ENCODE measurements at regions not wholly inside any gene's neighbourhood (a gene's known extent, or its start where the extent isn't known, plus 50 kb on each side); places are given as distances from the start of the nearest gene placed in this dataset.
A peak's percentile ranks its signal among the peaks of the same experiment; 100 is the strongest.

- Histone ChIP-seq H3K79me2 (peaks cover 3% of the 10 kb centered on the region), H3K36me3 (ENCODE audit: control insufficient read depth, insufficient read depth, low read length) (no peaks in the 10 kb centered on the region), H3K9ac (no peak overlapping the region), H3K27me3 (ENCODE audit: control insufficient read depth, insufficient read depth, low read length) (no peaks in the 10 kb centered on the region), H3K4me1 (peaks cover 7% of the 10 kb centered on the region), H3K9me3 (ENCODE audit: control insufficient read depth, low read length) (no peaks in the 10 kb centered on the region), H2AFZ (peak overlapping the region; percentile 51), H3K4me2 (ENCODE audit: low read length) (no peak overlapping the region), H3K27ac (peak overlapping the region; percentile 8), H3K4me3 (ENCODE audit: low read depth, low read length) (no peak overlapping the region)
- no peak for TF ChIP-seq CTCF (IDR thresholded peaks at IDR 0.05)
These were observed 86.6 kb upstream of the CHD2 start for GRCh38 chr15:92813485-92813884.

GRCh38 chr15:92817339-92817886 is 82.7 kb upstream of the CHD2 start:
- Histone ChIP-seq H3K36me3 (ENCODE audit: control insufficient read depth, insufficient read depth, low read length) (no peaks in the 10 kb centered on the region), H3K4me2 (ENCODE audit: low read length) (no peak overlapping the region), H3K27ac (no peak overlapping the region), H3K4me3 (ENCODE audit: low read depth, low read length) (no peak overlapping the region), H3K9ac (no peak overlapping the region), H3K9me3 (ENCODE audit: control insufficient read depth, low read length) (no peaks in the 10 kb centered on the region), H3K4me1 (no peaks in the 10 kb centered on the region), H3K27me3 (ENCODE audit: control insufficient read depth, insufficient read depth, low read length) (no peaks in the 10 kb centered on the region), H3K79me2 (peaks cover 3% of the 10 kb centered on the region), H2AFZ (peak overlapping the region; percentile 29)
- no peak for TF ChIP-seq CTCF (IDR thresholded peaks at IDR 0.05)

- no peak for TF ChIP-seq CTCF (IDR thresholded peaks at IDR 0.05)
- Histone ChIP-seq H3K4me1 (no peaks in the 10 kb centered on the region), H3K9ac (no peak overlapping the region), H3K36me3 (ENCODE audit: control insufficient read depth, insufficient read depth, low read length) (no peaks in the 10 kb centered on the region), H3K27ac (no peak overlapping the region), H3K4me3 (ENCODE audit: low read depth, low read length) (no peak overlapping the region), H2AFZ (no peak overlapping the region), H3K27me3 (ENCODE audit: control insufficient read depth, insufficient read depth, low read length) (no peaks in the 10 kb centered on the region), H3K79me2 (no peaks in the 10 kb centered on the region), H3K9me3 (ENCODE audit: control insufficient read depth, low read length) (no peaks in the 10 kb centered on the region), H3K4me2 (ENCODE audit: low read length) (no peak overlapping the region)
These were observed 81.4 kb upstream of the CHD2 start for GRCh38 chr15:92818651-92819277.

GRCh38 chr15:92819278-92820235 is 80.6 kb upstream of the CHD2 start:
- H3K9ac ChIP-seq = no peak overlapping the region
- H3K9me3 ChIP-seq (ENCODE audit: control insufficient read depth, low read length) = no peaks in the 10 kb centered on the region
- H3K4me3 ChIP-seq (ENCODE audit: low read depth, low read length) = peak overlapping the region; percentile 57
- peak overlapping the region; percentile 72 for H3K27ac ChIP-seq
- no peaks in the 10 kb centered on the region for H3K79me2 ChIP-seq
- H3K27me3 ChIP-seq (ENCODE audit: control insufficient read depth, insufficient read depth, low read length) = no peaks in the 10 kb centered on the region
- H3K4me1 ChIP-seq = no peaks in the 10 kb centered on the region
- TF ChIP-seq CTCF (IDR thresholded peaks at IDR 0.05) = no peak
- no peaks in the 10 kb centered on the region for H3K36me3 ChIP-seq (ENCODE audit: control insufficient read depth, insufficient read depth, low read length)
- H3K4me2 ChIP-seq (ENCODE audit: low read length) = peak overlapping the region; percentile 79
- H2AFZ ChIP-seq = peak overlapping the region; percentile 51

All from parathyroid adenoma (tissue), 2 donors.